Upper lobe of right lung (tissue), 1 donor: ENCODE measurements at regions not wholly inside any gene's neighbourhood (a gene's known extent, or its start where the extent isn't known, plus 50 kb on each side); places are given as distances from the start of the nearest gene placed in this dataset.

Experiments used
- ATAC-seq: fragments of 200-7000 bp; cut with Tn5 transposase; one replicate; pipeline ENCODE4 v1.9.1; 2020; ENCODE audit warnings: mild to moderate bottlenecking, moderate library complexity
- DNase-seq: peaks from one replicate; pipeline ENCODE4 v3.0.0-alpha.2; 2020
- H3K27ac ChIP-seq: fragments of 200-600 bp; one replicate; pipeline ENCODE4 v1.8.0; 2022
- H3K27me3 ChIP-seq: fragments of 200-600 bp; one replicate; pipeline ENCODE4 v1.8.0; 2022; ENCODE audit warnings: mild to moderate bottlenecking
- H3K36me3 ChIP-seq: fragments of 200-600 bp; one replicate; pipeline ENCODE4 v1.8.0; 2022
- H3K4me1 ChIP-seq: fragments of 200-600 bp; one replicate; pipeline ENCODE4 v1.8.0; 2022
- H3K4me3 ChIP-seq: fragments of 200-600 bp; one replicate; pipeline ENCODE4 v1.8.0; 2022; ENCODE audit warnings: mild to moderate bottlenecking
- H3K9me3 ChIP-seq: fragments of 200-600 bp; one replicate; pipeline ENCODE4 v1.8.0; 2022
- intact Hi-C: fragments of 100-400 bp; cut with DNase I; formaldehyde crosslinking; loops from one replicate; pipeline ENCODE4 v1.11.0; 2022
- TF ChIP-seq, protein P1 (sequence below): fragments of 200-600 bp; IDR thresholded peaks from one replicate; pipeline ENCODE4 v1.8.0; 2022; ENCODE audit warnings: antibody characterized with exemption
- donor health status: DM: no; HTN: yes; CAD: no; lungs with severe emphysema.

DNA sequence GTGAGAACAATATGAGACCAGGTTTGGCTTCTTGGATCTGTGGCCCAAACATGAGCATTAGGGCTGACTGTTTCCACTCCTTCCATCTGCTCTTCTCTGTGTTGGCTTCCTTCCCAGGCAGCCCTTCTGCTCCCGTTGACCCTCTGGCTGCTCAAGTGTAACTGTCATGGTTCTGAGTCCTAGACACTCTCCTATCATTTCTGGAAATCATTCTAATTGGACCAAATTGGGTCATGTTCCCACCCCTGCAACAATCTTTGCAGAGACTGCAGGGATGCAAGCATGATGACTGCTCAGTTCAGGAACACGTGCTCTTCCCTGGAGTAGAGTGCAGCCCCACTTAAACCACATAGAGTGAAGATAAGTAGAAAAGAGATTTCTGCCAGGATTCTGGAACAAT, 741.4 kb downstream of the TAF11L14 start:
- Histone ChIP-seq H3K36me3 (no peaks in the 10 kb centered on the region), H3K27me3 (no peaks in the 10 kb centered on the region), H3K4me1 (no peaks in the 10 kb centered on the region), H3K27ac (no peak overlapping the region), H3K4me3 (no peak overlapping the region), H3K9me3 (no peaks in the 10 kb centered on the region)
- no peak for DNase-seq
- intact Hi-C loops, result no loop called here
- ATAC-seq, result no peak
- TF ChIP-seq, protein P1, sequence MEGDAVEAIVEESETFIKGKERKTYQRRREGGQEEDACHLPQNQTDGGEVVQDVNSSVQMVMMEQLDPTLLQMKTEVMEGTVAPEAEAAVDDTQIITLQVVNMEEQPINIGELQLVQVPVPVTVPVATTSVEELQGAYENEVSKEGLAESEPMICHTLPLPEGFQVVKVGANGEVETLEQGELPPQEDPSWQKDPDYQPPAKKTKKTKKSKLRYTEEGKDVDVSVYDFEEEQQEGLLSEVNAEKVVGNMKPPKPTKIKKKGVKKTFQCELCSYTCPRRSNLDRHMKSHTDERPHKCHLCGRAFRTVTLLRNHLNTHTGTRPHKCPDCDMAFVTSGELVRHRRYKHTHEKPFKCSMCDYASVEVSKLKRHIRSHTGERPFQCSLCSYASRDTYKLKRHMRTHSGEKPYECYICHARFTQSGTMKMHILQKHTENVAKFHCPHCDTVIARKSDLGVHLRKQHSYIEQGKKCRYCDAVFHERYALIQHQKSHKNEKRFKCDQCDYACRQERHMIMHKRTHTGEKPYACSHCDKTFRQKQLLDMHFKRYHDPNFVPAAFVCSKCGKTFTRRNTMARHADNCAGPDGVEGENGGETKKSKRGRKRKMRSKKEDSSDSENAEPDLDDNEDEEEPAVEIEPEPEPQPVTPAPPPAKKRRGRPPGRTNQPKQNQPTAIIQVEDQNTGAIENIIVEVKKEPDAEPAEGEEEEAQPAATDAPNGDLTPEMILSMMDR, result no peak

DNA sequence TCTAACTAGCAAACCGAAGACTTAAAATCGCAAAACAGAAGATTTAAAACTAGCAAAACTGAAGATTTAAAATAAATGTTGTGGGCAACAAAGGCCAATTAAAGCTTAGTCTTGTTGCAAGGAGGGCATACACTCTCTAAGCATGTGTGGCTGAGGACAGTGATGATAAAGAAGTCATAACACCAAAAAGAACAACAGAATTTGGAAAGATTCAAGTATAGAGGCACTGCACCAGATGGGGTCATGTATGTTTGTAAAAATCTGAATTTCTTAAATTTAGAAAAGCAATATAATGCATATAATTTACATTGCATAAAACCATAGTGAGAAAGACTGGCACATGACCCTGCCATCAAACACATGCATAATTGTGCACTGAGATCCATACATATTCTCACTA, 743.8 kb downstream of the TAF11L14 start:
- TF ChIP-seq, protein P1, result no peak
- no peak for ATAC-seq
- H3K27ac ChIP-seq, result no peak overlapping the region
- no peaks in the 10 kb centered on the region for H3K4me1 ChIP-seq
- intact Hi-C loops, result no loop called here
- no peaks in the 10 kb centered on the region for H3K9me3 ChIP-seq
- no peaks in the 10 kb centered on the region for H3K36me3 ChIP-seq
- no peaks in the 10 kb centered on the region for H3K27me3 ChIP-seq
- H3K4me3 ChIP-seq, result no peak overlapping the region
- no peak for DNase-seq

DNA sequence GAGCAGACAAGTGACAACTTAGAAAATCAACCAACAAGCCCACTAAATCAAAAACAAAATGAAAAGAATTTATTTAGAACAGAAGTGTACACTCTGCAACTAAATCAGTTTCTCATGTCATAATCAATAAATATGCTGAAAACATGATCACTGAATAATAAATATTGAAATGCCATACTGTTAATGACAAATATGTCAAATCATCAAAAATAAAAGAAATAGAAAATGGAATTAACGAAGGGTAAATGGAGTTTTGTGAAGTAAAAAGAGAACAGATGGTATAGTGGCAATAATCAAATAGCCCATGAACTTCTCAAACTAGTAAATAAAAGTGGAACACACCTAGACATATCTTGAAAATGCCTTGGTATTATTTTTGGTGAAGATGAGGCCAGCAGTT, 744.9 kb downstream of the TAF11L14 start:
- DNase-seq (no peak), ATAC-seq (no peak)
- no peaks in the 10 kb centered on the region for H3K36me3 ChIP-seq
- no peak overlapping the region for H3K4me3 ChIP-seq
- no peaks in the 10 kb centered on the region for H3K27me3 ChIP-seq
- H3K27ac ChIP-seq, result no peak overlapping the region
- TF ChIP-seq, protein P1, result no peak
- intact Hi-C loops, result no loop called here
- no peaks in the 10 kb centered on the region for H3K4me1 ChIP-seq
- no peaks in the 10 kb centered on the region for H3K9me3 ChIP-seq

DNA sequence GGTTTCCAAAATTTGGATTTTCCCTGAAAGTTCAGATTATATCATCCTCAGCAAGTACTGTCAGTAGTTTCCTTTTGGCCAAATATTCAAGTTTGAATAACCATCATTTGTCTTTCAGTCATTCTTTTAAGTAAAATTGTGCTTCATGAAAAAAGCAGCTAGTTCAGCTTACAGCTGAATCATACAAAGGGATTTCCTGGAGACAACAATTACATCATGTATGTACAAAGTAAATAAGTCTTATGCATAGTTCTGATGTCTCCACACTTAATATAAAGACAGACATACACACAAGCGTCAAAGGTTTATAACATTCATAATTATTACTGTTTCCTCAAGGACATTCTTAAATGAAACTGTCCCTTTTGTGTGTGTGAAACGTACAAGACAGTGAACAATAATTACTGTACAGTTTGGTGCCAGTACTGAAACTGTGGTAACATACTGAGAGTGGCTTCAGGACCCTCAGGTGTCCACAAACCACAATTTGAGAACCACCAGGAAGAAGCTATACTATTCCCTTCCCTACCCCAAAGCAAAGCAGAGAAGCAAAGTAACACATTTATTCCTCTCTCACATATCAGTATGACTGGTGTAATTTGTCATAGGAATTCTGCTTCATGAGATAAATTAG, 746.6 kb downstream of the TAF11L14 start:
- Histone ChIP-seq H3K27ac (no peak overlapping the region), H3K4me3 (no peak overlapping the region), H3K9me3 (no peaks in the 10 kb centered on the region), H3K36me3 (no peaks in the 10 kb centered on the region), H3K4me1 (no peaks in the 10 kb centered on the region), H3K27me3 (no peaks in the 10 kb centered on the region)
- intact Hi-C loops, result no loop called here
- TF ChIP-seq, protein P1, result no peak
- no peak for DNase-seq
- no peak for ATAC-seq

DNA sequence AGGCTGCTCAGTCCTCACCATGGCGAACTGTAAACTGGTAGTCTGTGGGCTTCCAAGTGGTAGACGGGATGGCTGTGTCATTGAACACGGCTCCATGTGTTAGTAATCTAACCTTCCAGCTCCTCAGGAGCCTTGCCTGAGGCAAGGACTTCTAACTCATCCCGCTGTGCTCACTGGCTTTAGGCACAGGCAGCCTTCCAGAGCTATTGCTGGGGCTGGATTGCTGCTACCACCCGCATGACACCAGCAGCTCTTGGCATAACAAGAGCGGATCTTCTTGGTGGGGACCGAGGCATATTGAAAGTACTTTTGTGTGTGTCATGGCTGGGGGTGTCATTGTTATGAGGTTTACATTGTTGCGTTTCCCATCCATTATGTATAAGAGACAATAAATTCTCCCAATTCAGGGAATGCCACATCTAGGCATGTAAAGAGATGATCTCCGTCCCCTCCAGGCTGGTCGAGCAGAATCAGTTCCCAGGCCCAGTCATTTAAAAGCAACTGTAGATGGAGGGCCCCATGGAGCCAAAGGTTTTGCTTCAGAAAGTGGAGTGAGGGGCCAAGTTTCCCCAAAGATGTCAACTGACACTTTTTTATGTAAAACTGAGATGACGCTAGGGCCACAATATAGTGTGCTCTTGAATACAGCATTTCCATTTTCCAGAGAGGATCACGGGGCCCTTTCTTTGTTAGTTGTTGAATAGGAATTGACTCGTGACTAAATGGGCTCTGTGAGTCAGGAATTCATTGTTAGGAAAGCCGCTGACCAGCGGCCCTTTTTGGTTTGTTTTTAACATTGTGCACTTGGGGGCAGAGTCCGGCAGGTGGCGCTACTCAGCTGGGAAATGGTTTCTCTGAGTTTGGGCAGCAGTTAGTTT, 759.5 kb downstream of the TAF11L14 start:
- peak; percentile 78 for DNase-seq
- ATAC-seq, result peak; percentile 85
- intact Hi-C loops, result no loop called here

More for the DNA sequence above, 759.5 kb downstream of the TAF11L14 start:
- no peaks in the 10 kb centered on the region for H3K9me3 ChIP-seq
- H3K4me1 ChIP-seq, result no peaks in the 10 kb centered on the region
- TF ChIP-seq, protein P1, result peak; percentile 75
- no peak overlapping the region for H3K4me3 ChIP-seq
- no peaks in the 10 kb centered on the region for H3K27me3 ChIP-seq
- H3K27ac ChIP-seq, result no peak overlapping the region
- H3K36me3 ChIP-seq, result no peaks in the 10 kb centered on the region
